Choroid plexus epithelial cell (primary cell): ENCODE measurements at regions not wholly inside any gene's neighbourhood (a gene's known extent, or its start where the extent isn't known, plus 50 kb on each side); places are given as distances from the start of the nearest gene placed in this dataset.

ENCODE experiments used
- DNase-seq: peaks from one replicate; pipeline ENCODE4 v3.0.0-alpha.2; 2010; ENCODE audit warnings: low read depth
- H3K4me3 ChIP-seq: 2 replicates; pipeline ENCODE4 v1.5.1; 2011; ENCODE audit warnings: low read depth, mild to moderate bottlenecking, control low read depth, low read length, moderate library complexity
- TF ChIP-seq, protein P1 (sequence below): conservative IDR thresholded peaks from 2 replicates; pipeline ENCODE4 v1.5.1; 2011; ENCODE audit warnings: low read depth, mild to moderate bottlenecking, control low read depth, inconsistent platforms, low read length, moderate library complexity

DNA sequence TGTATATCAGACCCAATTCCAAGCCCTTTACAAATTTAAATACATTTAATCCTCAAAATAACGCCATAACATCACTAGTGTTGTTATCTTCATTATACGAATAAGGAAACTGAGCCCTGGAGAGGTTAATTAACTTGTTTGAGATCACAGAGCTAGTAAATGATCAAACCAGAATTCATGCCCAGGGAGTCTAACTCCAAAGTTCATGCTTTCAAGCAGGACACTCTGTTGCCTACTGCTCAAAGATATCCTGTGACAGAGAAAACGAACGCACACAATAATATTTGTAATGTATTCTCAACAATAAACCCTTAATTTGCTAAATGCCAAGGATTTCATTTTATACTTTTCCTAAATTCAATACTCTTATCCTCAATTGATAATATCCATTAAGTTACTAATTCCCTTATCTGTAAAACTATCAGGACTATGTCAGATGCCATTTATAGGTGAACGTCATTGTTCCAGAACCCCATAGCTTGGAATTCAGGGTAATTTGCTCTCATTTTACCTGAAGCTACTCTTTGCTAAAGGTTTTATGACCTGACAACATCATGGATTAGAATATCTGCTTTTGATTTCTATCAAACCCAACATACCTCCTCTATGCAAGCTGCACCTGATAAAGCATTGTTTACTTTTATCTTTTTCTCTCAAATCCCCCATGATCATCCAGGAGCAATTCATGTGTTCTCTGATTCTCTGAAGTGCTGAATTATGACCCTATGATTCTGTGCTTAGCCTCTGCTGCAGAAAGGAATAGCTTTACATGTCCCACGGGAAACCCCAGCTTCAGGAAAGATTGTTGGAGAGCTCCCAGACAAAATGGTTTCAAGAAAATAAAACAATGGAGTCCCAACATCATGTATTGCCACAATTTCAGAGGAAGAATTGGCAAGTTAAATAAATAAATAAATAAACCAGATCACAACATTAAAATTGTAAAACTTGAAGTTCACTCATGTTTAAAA lies 150.2 kb upstream of the CDK1 start:
- no peak overlapping the region for H3K4me3 ChIP-seq
- TF ChIP-seq, protein P1, sequence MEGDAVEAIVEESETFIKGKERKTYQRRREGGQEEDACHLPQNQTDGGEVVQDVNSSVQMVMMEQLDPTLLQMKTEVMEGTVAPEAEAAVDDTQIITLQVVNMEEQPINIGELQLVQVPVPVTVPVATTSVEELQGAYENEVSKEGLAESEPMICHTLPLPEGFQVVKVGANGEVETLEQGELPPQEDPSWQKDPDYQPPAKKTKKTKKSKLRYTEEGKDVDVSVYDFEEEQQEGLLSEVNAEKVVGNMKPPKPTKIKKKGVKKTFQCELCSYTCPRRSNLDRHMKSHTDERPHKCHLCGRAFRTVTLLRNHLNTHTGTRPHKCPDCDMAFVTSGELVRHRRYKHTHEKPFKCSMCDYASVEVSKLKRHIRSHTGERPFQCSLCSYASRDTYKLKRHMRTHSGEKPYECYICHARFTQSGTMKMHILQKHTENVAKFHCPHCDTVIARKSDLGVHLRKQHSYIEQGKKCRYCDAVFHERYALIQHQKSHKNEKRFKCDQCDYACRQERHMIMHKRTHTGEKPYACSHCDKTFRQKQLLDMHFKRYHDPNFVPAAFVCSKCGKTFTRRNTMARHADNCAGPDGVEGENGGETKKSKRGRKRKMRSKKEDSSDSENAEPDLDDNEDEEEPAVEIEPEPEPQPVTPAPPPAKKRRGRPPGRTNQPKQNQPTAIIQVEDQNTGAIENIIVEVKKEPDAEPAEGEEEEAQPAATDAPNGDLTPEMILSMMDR, result no peak
- DNase-seq, result no peak

DNA sequence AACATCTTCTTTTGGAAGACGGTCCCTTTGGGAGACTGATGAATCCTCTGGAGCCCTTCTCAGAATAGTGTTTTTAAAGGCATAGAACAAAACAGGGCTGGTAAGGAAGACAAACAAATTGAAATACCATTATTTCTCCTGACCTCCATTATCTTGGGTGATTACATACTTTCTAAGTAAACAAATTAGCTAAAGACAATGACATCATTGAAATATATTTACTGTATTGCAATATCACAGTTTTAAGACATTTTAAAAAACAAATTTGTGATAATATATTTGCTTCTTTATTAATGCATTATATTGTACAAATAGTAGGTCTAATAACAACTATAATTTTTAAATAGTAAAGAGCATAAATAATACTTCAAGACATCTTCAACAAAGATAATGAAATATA lies 152.2 kb upstream of the CDK1 start:
- DNase-seq, result no peak
- TF ChIP-seq, protein P1, result no peak
- H3K4me3 ChIP-seq, result no peak overlapping the region

DNA sequence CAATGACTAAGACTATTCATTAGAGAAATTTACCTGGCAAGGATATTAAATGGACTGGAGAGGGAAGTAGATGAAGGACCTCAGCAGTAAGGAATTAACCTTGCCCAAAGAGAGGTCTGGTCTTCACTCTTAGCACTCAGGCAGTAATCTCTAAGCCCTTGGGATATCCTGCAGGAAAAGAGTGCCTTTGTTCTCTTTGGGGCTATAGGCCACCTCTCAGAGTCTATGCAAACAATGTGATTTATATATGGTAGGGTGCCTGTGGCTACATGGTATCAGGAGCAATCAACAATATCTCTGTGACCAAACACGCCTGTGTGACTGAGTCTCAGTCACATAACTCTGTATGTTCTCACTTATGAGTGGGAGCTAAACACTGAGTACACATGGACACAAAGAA lies 154.7 kb upstream of the CDK1 start:
- no peak overlapping the region for H3K4me3 ChIP-seq
- TF ChIP-seq, protein P1, result no peak
- DNase-seq, result no peak

DNA sequence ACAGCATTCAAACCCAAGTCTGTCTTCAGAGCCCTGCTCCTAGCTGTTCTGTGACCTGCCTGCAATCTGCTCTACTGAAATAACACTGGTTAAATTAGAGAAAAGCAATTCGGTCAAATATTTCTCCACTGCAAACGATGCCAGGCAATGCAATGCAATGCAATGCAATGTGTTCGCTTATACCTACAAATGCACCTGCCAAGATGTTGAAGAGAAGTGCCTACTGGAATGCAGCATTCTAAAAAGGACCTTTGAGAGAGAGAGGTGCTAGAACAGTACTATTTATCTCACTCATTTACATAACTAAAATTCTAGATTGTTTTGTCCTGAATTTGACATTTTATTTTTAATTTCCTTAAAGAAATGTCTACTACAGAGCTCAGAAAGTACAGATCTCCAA lies 157.3 kb upstream of the CDK1 start:
- no peak overlapping the region for H3K4me3 ChIP-seq
- no peak for DNase-seq
- TF ChIP-seq, protein P1, result no peak

DNA sequence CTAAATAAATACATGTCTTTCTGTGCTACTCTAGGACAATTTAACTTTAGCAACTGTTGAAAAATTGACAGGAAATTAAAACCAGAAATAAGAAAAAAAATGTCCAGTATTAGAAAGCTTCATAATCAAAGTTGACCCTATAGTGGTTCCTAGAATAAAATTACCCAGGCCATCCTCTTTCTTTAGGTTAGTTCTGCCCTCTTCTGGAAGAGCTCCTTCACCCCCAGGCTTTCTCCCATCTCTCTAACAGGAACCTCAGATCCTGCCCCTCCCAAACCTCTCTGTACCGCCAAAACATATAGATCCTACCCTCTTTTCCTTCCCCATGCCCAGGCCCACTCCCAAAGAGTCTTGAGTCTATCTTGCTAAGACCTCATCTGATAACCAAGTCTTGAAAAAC lies 159.4 kb upstream of the CDK1 start:
- no peak for DNase-seq
- no peak overlapping the region for H3K4me3 ChIP-seq
- TF ChIP-seq, protein P1, result no peak

DNA sequence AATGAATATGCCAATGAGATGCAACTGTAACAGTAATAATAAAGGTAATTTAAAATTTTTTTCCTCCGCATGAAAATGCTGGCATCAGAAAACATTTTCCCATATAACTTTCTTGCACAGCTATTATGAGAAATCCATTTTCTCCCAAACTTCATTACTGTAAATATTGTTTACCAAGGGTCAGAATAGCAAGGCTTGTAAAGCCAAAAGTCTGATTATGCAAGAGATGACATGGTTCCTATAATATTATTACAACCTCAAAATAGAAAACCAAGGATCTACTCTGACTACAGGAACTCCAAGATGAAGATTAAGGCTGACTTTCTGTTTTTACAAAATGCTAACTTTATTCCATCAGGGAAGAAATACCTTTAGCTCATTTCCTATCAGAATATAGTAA lies 162.7 kb upstream of the CDK1 start:
- peak; percentile 30 for DNase-seq
- H3K4me3 ChIP-seq, result no peak overlapping the region
- TF ChIP-seq, protein P1, result no peak

DNA sequence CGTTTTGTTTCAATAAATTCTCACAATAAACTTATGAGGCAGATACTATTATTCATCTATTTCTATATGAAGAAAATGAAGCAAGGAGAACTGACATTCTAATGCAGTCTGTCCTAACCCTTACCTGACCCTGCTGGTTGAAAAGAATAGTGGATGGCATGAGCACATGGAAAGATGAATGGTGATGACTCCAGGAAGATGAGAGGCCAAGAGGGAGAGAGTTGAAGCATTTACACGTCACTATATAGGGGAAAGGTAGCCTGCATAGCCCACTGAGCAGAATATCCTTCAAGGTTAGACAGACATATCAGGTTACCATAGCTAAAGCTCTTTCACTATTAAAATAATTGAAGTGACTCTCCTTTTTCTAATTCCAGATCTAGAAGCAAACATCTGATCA lies 163.9 kb upstream of the CDK1 start:
- TF ChIP-seq, protein P1, result no peak
- H3K4me3 ChIP-seq, result no peak overlapping the region
- no peak for DNase-seq
